Right lobe of liver (tissue), 6 donors: ENCODE measurements at regions not wholly inside any gene's neighbourhood (a gene's known extent, or its start where the extent isn't known, plus 50 kb on each side); places are given as distances from the start of the nearest gene placed in this dataset.

Source experiments
- ATAC-seq, 4 donors: fragments of 200-7000 bp; cut with Tn5 transposase; one replicate each; pipeline ENCODE4 v1.9.1; 2020; ENCODE audit warnings: mild to moderate bottlenecking in 4 of 4, moderate library complexity in 4 of 4
- DNase-seq, 3 donors: peaks; one replicate each; pipeline ENCODE4 v3.0.0-alpha.2; 2020
- H3K27ac ChIP-seq, 3 donors: fragments of 200-600 bp; one replicate each; pipeline ENCODE4 v1.8.0; 2022
- H3K27me3 ChIP-seq, 2 donors: fragments of 200-600 bp; one replicate each; pipeline ENCODE4 v1.8.0; 2022
- H3K36me3 ChIP-seq, 4 donors: fragments of 200-600 bp; sonication (generic) in 1 of 4; one replicate each; pipeline versions ENCODE4 v1.5.1 to v1.8.0; 2017 to 2022; ENCODE audit warnings: control low read depth in 1 of 4
- H3K4me1 ChIP-seq, 4 donors: fragments of 200-600 bp; sonication (generic) in 1 of 4; one replicate each; pipeline versions ENCODE4 v1.5.1 to v1.8.0; 2017 to 2022; ENCODE audit warnings: control low read depth in 1 of 4
- H3K4me3 ChIP-seq, 3 donors: fragments of 200-600 bp; one replicate each; pipeline ENCODE4 v1.8.0; 2022
- H3K9me3 ChIP-seq, 4 donors: fragments of 200-600 bp; sonication (generic) in 1 of 4; one replicate each; pipeline versions ENCODE4 v1.5.1 to v1.8.0; 2017 to 2022; ENCODE audit warnings: control low read depth in 1 of 4
- POLR2A ChIP-seq: fragments of 450-650 bp; IDR thresholded peaks from one replicate; pipeline ENCODE4 v1.6.1; 2017; ENCODE audit warnings: antibody characterized with exemption, mild to moderate bottlenecking
- WGBS: methylation state at CpG from one replicate; pipeline ENCODE4 v1.1.6; 2018; ENCODE audit warnings: low coverage, low lambda C conversion rate; ENCODE audit not compliant: insufficient coverage; ENCODE audit errors: missing lambda C conversion rate; 5-methylcytosine and 5-hydroxymethylcytosine counted together
- intact Hi-C, 2 donors: fragments of 100-400 bp; cut with DNase I; formaldehyde crosslinking; loops; one replicate each; pipeline versions ENCODE4 v1.11.2 to v1.14.1; 2022
- TF ChIP-seq, protein P1 (sequence below), 4 donors: fragments of 200-600 bp in 3 of 4; fragments of 450-650 bp in 1 of 4; IDR thresholded peaks; one replicate each; pipeline versions ENCODE4 v1.5.1 to v1.8.0; 2016 to 2022; ENCODE audit warnings: antibody characterized with exemption in 4 of 4, mild to moderate bottlenecking in 2 of 4
- donor health status: DM: no; HTN: yes; CAD: no.
- donor health status: DM: no; HTN: no; CAD: no.
- donor health status: DM: no; HTN: no; CAD: no.
- donor health status: DM: no; HTN: yes; CAD: no.
- donor health status: DM: no; HTN: yes; CAD: no.

GRCh38 chr3:144314946-144315345 is 343.3 kb downstream of the DIPK2A start:
- no peak for ATAC-seq
- no peaks in the 10 kb centered on the region for H3K36me3 ChIP-seq
- WGBS, result 88% methylated on average over 3 of the region's 3 CpGs

GRCh38 chr3:144317961-144318360 is 346.3 kb downstream of the DIPK2A start:
- no peaks in the 10 kb centered on the region for H3K27me3 ChIP-seq
- ATAC-seq (no peak), DNase-seq (no peak)
- H3K9me3 ChIP-seq, result no peaks in the 10 kb centered on the region
- H3K4me3 ChIP-seq, result no peak overlapping the region
- no peak overlapping the region for H3K27ac ChIP-seq
- H3K36me3 ChIP-seq, result no peaks in the 10 kb centered on the region
- no peak for TF ChIP-seq POLR2A
- TF ChIP-seq, protein P1, sequence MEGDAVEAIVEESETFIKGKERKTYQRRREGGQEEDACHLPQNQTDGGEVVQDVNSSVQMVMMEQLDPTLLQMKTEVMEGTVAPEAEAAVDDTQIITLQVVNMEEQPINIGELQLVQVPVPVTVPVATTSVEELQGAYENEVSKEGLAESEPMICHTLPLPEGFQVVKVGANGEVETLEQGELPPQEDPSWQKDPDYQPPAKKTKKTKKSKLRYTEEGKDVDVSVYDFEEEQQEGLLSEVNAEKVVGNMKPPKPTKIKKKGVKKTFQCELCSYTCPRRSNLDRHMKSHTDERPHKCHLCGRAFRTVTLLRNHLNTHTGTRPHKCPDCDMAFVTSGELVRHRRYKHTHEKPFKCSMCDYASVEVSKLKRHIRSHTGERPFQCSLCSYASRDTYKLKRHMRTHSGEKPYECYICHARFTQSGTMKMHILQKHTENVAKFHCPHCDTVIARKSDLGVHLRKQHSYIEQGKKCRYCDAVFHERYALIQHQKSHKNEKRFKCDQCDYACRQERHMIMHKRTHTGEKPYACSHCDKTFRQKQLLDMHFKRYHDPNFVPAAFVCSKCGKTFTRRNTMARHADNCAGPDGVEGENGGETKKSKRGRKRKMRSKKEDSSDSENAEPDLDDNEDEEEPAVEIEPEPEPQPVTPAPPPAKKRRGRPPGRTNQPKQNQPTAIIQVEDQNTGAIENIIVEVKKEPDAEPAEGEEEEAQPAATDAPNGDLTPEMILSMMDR (IDR thresholded peaks at IDR 0.05), result no peak
- WGBS, result 79% methylated on average over 2 of the region's 2 CpGs
- no peaks in the 10 kb centered on the region for H3K4me1 ChIP-seq
- intact Hi-C loops, result no loop called here

More at GRCh38 chr3:144314946-144315345, 343.3 kb downstream of the DIPK2A start:
- H3K9me3 ChIP-seq, result no peaks in the 10 kb centered on the region
- intact Hi-C loops, result no loop called here
- DNase-seq, result no peak
- H3K27me3 ChIP-seq, result no peaks in the 10 kb centered on the region
- H3K4me1 ChIP-seq, result no peaks in the 10 kb centered on the region
- H3K4me3 ChIP-seq, result no peak overlapping the region
- H3K27ac ChIP-seq, result no peak overlapping the region
- TF ChIP-seq POLR2A, result no peak
- TF ChIP-seq, protein P1 (IDR thresholded peaks at IDR 0.05), result no peak

DNA sequence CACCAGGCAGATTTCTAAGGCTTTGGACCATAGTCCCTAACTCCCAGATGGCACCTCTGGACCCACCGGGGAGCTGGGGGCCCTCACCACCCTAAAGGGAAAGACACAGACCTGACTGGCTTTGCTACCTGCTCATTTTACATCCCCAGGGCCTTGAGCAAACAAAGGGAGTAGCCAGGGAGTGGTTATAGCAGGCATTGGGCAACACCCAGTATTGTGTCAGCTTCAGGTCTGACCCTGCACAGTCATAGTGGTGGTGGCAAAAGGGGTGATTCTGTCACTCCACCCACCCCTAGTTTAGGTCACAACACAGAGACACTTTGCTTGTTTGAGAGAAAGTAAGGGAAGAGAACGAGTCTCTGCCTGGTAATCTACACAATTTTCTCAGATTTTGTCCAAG is 352.5 kb downstream of the DIPK2A start:
- intact Hi-C loops, result no loop called here
- DNase-seq (no peak), ATAC-seq (peak; percentile 47 to 92 (median 77))
- H3K4me1 ChIP-seq, result no peaks in the 10 kb centered on the region
- H3K36me3 ChIP-seq, result no peaks in the 10 kb centered on the region
- H3K4me3 ChIP-seq, result no peak overlapping the region
- TF ChIP-seq, protein P1 (IDR thresholded peaks at IDR 0.05), result no peak
- no peak for TF ChIP-seq POLR2A
- H3K9me3 ChIP-seq, result no peaks in the 10 kb centered on the region
- no peak overlapping the region for H3K27ac ChIP-seq
- H3K27me3 ChIP-seq, result no peaks in the 10 kb centered on the region
- WGBS, result 17% methylated on average over 1 of the region's 2 CpGs

DNA sequence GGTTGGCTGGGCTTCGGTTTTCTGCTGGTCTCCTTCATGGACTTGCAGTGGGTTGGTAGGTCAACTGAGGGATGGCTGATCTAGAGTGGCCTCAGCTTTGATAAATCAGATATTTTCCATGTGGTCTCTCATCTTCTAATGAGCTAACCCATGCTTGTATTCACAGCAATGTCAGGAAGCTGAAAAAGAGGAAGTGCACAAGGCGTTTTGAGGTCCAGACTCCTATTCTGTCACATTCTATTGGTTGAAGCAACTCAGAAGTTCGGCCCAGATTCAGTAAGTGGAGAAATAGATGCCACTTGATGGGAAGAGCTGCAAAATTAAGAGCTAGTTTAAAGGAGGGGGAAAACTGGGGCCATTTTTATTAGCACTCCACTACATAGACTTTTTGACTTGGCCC is 361.2 kb downstream of the DIPK2A start:
- Histone ChIP-seq H3K4me1 (no peaks in the 10 kb centered on the region), H3K36me3 (no peaks in the 10 kb centered on the region), H3K9me3 (no peaks in the 10 kb centered on the region), H3K27ac (no peak overlapping the region), H3K4me3 (no peak overlapping the region), H3K27me3 (no peaks in the 10 kb centered on the region)
- ATAC-seq (no peak), DNase-seq (no peak)
- TF ChIP-seq, protein P1 (IDR thresholded peaks at IDR 0.05), result no peak
- intact Hi-C loops, result no loop called here
- WGBS, result 48% methylated on average over 3 of the region's 3 CpGs

- peaks cover 0 to 6% (median 0%) of the 10 kb centered on the region in 4 donors for H3K4me1 ChIP-seq
- no peaks in the 10 kb centered on the region for H3K36me3 ChIP-seq
- TF ChIP-seq, protein P1 (IDR thresholded peaks at IDR 0.05), result no peak
- TF ChIP-seq POLR2A, result no peak
- H3K9me3 ChIP-seq, result no peaks in the 10 kb centered on the region
- 19% methylated on average over 4 of the region's 4 CpGs for WGBS
- no peak overlapping the region for H3K4me3 ChIP-seq
- intact Hi-C loops, result no loop called here
- DNase-seq (no peak), ATAC-seq (peak; percentile 31 to 52 (median 46))
- H3K27ac ChIP-seq, result no peak overlapping the region
- no peaks in the 10 kb centered on the region for H3K27me3 ChIP-seq
Observed at GRCh38 chr3:144341471-144341870, 369.8 kb downstream of the DIPK2A start.
